ENCODE measurements at regions not wholly inside any gene's neighbourhood (a gene's known extent, or its start where the extent isn't known, plus 50 kb on each side); places are given as distances from the start of the nearest gene placed in this dataset.
"Not testable (repeated sequence)": the region's sequence is repeated elsewhere in the genome, so short reads cannot be mapped to it uniquely, and the experiment has no call there.

DNA sequence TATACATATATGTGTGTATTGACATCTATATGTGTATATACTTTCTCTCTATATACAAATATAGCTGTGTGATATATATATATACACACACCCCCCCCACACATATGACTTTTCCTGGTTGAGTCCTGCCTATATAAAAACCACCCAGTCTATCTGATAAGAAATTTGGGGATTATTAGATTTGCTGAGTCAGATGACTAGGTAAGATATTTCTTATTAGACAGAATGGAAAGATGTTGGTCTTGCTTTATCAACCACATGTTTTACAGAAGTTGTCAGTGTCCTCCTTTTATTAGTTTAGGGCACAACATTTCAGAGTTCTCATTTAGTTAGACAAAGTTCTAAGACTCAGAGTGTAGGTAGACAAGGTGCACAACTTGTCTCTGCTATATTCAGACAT, 953.3 kb downstream of the METTL15 start:
- Histone ChIP-seq H3K9me3 (ENCODE audit: severe bottlenecking) (no peaks in the 10 kb centered on the region), H3K27ac (ENCODE audit: poor library complexity, severe bottlenecking) (no peak overlapping the region), H3K4me1 (ENCODE audit: insufficient read depth, poor library complexity, severe bottlenecking) (no peaks in the 10 kb centered on the region), H3K27me3 (ENCODE audit: insufficient read depth, poor library complexity, severe bottlenecking) (no peaks in the 10 kb centered on the region), H3K36me3 (ENCODE audit: low read depth) (no peaks in the 10 kb centered on the region), H3K4me3 (ENCODE audit: severe bottlenecking) (no peak overlapping the region)
- no peak for ATAC-seq (ENCODE audit: low read depth)
- TF ChIP-seq, protein P1, sequence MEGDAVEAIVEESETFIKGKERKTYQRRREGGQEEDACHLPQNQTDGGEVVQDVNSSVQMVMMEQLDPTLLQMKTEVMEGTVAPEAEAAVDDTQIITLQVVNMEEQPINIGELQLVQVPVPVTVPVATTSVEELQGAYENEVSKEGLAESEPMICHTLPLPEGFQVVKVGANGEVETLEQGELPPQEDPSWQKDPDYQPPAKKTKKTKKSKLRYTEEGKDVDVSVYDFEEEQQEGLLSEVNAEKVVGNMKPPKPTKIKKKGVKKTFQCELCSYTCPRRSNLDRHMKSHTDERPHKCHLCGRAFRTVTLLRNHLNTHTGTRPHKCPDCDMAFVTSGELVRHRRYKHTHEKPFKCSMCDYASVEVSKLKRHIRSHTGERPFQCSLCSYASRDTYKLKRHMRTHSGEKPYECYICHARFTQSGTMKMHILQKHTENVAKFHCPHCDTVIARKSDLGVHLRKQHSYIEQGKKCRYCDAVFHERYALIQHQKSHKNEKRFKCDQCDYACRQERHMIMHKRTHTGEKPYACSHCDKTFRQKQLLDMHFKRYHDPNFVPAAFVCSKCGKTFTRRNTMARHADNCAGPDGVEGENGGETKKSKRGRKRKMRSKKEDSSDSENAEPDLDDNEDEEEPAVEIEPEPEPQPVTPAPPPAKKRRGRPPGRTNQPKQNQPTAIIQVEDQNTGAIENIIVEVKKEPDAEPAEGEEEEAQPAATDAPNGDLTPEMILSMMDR (IDR thresholded peaks at IDR 0.05; ENCODE audit: poor library complexity, severe bottlenecking), result no peak
- DNase-seq (ENCODE audit: low spot score), result no peak

- H3K36me3 ChIP-seq (ENCODE audit: low read depth); ATAC-seq (ENCODE audit: low read depth); H3K9me3 ChIP-seq (ENCODE audit: severe bottlenecking); DNase-seq (ENCODE audit: low spot score); H3K4me1 ChIP-seq (ENCODE audit: insufficient read depth, poor library complexity, severe bottlenecking); H3K27ac ChIP-seq (ENCODE audit: poor library complexity, severe bottlenecking); H3K4me3 ChIP-seq (ENCODE audit: severe bottlenecking); H3K27me3 ChIP-seq (ENCODE audit: insufficient read depth, poor library complexity, severe bottlenecking): not testable (repeated sequence)
Observed at GRCh38 chr11:29056487-29056886, 948.3 kb downstream of the METTL15 start.

DNA sequence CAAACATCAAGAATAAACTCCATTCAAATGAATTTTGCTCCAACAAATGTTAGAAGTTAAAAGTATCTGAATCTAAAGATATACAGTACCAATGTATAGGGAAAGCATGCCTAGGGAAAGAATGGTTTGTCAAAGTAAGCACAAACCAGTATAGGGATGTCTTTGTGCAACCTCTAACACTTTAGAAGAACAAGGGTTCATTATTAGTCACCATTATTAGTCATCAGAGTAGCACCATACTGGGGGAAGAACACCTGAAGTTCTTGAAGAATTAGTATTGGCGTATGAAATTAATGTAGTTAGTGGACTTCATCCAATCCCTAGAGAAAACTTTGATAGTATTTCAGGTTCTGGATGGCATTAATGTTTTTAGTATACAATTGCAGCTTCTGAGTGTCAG, 943.7 kb downstream of the METTL15 start:
- H3K4me3 ChIP-seq (ENCODE audit: severe bottlenecking), result no peak overlapping the region
- H3K4me1 ChIP-seq (ENCODE audit: insufficient read depth, poor library complexity, severe bottlenecking), result no peaks in the 10 kb centered on the region
- ATAC-seq (ENCODE audit: low read depth) (peak; percentile 68; the same call in 2 of the 3 replicates), DNase-seq (ENCODE audit: low spot score) (no peak)
- H3K27ac ChIP-seq (ENCODE audit: poor library complexity, severe bottlenecking), result no peak overlapping the region
- TF ChIP-seq, protein P1 (IDR thresholded peaks at IDR 0.05; ENCODE audit: poor library complexity, severe bottlenecking), result no peak
- H3K36me3 ChIP-seq (ENCODE audit: low read depth), result no peaks in the 10 kb centered on the region
- no peaks in the 10 kb centered on the region for H3K27me3 ChIP-seq (ENCODE audit: insufficient read depth, poor library complexity, severe bottlenecking)
- no peaks in the 10 kb centered on the region for H3K9me3 ChIP-seq (ENCODE audit: severe bottlenecking)

- H3K4me3 ChIP-seq (ENCODE audit: severe bottlenecking); H3K9me3 ChIP-seq (ENCODE audit: severe bottlenecking); H3K4me1 ChIP-seq (ENCODE audit: insufficient read depth, poor library complexity, severe bottlenecking); ATAC-seq (ENCODE audit: low read depth); H3K27me3 ChIP-seq (ENCODE audit: insufficient read depth, poor library complexity, severe bottlenecking); H3K36me3 ChIP-seq (ENCODE audit: low read depth); DNase-seq (ENCODE audit: low spot score); H3K27ac ChIP-seq (ENCODE audit: poor library complexity, severe bottlenecking): not testable (repeated sequence)
Observed at GRCh38 chr11:29050962-29051361, 942.8 kb downstream of the METTL15 start.

DNA sequence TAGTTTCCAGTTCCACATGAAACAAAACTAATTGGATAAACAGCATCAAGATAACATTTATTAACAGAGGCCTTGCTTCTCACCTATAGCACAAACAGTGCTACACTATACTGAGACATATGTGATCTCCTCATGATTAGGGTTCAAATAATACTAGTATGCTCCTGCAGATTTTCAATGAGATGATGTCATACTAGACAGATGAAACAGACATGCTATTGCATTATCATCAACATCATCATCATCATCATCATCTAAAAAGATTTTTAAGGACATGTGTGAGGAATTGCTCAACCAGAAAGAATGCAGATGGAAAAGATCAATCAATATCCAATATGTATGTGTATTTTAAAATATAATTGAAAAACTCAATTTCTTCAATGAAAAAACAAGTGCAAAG, 932.3 kb downstream of the METTL15 start:
- DNase-seq (ENCODE audit: low spot score) (no peak), ATAC-seq (ENCODE audit: low read depth) (no peak)
- no peak overlapping the region for H3K4me3 ChIP-seq (ENCODE audit: severe bottlenecking)
- no peaks in the 10 kb centered on the region for H3K9me3 ChIP-seq (ENCODE audit: severe bottlenecking)
- H3K27me3 ChIP-seq (ENCODE audit: insufficient read depth, poor library complexity, severe bottlenecking), result no peaks in the 10 kb centered on the region
- no peak overlapping the region for H3K27ac ChIP-seq (ENCODE audit: poor library complexity, severe bottlenecking)
- no peaks in the 10 kb centered on the region for H3K36me3 ChIP-seq (ENCODE audit: low read depth)
- H3K4me1 ChIP-seq (ENCODE audit: insufficient read depth, poor library complexity, severe bottlenecking), result no peaks in the 10 kb centered on the region
- TF ChIP-seq, protein P1 (IDR thresholded peaks at IDR 0.05; ENCODE audit: poor library complexity, severe bottlenecking), result no peak

GRCh38 chr11:29032384-29033149, 924.4 kb downstream of the METTL15 start:
- no peaks in the 10 kb centered on the region for H3K36me3 ChIP-seq (ENCODE audit: low read depth)
- H3K4me3 ChIP-seq (ENCODE audit: severe bottlenecking), result no peak overlapping the region
- no peaks in the 10 kb centered on the region for H3K27me3 ChIP-seq (ENCODE audit: insufficient read depth, poor library complexity, severe bottlenecking)
- H3K4me1 ChIP-seq (ENCODE audit: insufficient read depth, poor library complexity, severe bottlenecking), result no peaks in the 10 kb centered on the region
- H3K27ac ChIP-seq (ENCODE audit: poor library complexity, severe bottlenecking), result no peak overlapping the region
- peaks cover 10% of the 10 kb centered on the region for H3K9me3 ChIP-seq (ENCODE audit: severe bottlenecking)
- TF ChIP-seq, protein P1 (IDR thresholded peaks at IDR 0.05; ENCODE audit: poor library complexity, severe bottlenecking), result no peak
- DNase-seq (ENCODE audit: low spot score) (no peak), ATAC-seq (ENCODE audit: low read depth) (no peak)

Data from RWPE2 (cell line).